ENCODE measurements at regions not wholly inside any gene's neighbourhood (a gene's known extent, or its start where the extent isn't known, plus 50 kb on each side); places are given as distances from the start of the nearest gene placed in this dataset.

- no peak for DNase-seq
- ATAC-seq (ENCODE audit: insufficient read depth, low read depth) = no peak
Measured at GRCh38 chr6:147722158-147722557, 213.7 kb downstream of the SAMD5 start.

GRCh38 chr6:147724454-147724853 is 216.0 kb downstream of the SAMD5 start:
- Histone ChIP-seq H2AFZ (ENCODE audit: low read depth, low read length) (no peak overlapping the region), H3K4me2 (ENCODE audit: insufficient read depth, low read length) (no peak overlapping the region), H3K4me3 (ENCODE audit: low read depth in 1 of 2, low read length in 2 of 2) (no peak overlapping the region), H3K9me3 (ENCODE audit: insufficient read depth, low read length, severe bottlenecking) (peaks cover 3% of the 10 kb centered on the region), H3K4me1 (ENCODE audit: insufficient read depth, low read length) (no peaks in the 10 kb centered on the region), H3K79me2 (ENCODE audit: insufficient read depth, low read length) (no peaks in the 10 kb centered on the region), H3K27me3 (ENCODE audit: insufficient read depth, low read length, poor library complexity) (no peaks in the 10 kb centered on the region), H3K9ac (ENCODE audit: low read depth, low read length) (no peak overlapping the region), H3K36me3 (ENCODE audit: insufficient read depth, low read length) (no peaks in the 10 kb centered on the region), H3K27ac (ENCODE audit: low read length) (no peak overlapping the region), H4K20me1 (ENCODE audit: insufficient read depth, low read length) (no peaks in the 10 kb centered on the region)
- TF ChIP-seq CTCF (IDR thresholded peaks at IDR 0.05; ENCODE audit: borderline replicate concordance, extremely low read depth, low read length, poor library complexity, severe bottlenecking) = no peak
- no peak for TF ChIP-seq EZH2 (IDR thresholded peaks at IDR 0.05; ENCODE audit: borderline replicate concordance, low read depth, low read length, severe bottlenecking)
- ATAC-seq (ENCODE audit: insufficient read depth, low read depth) = no peak
- DNase-seq = no peak

More at GRCh38 chr6:147722158-147722557, 213.7 kb downstream of the SAMD5 start:
- no peak overlapping the region for H3K4me2 ChIP-seq (ENCODE audit: insufficient read depth, low read length)
- H3K9me3 ChIP-seq (ENCODE audit: insufficient read depth, low read length, severe bottlenecking) = peaks cover 3% of the 10 kb centered on the region
- H2AFZ ChIP-seq (ENCODE audit: low read depth, low read length) = no peak overlapping the region
- H3K27ac ChIP-seq (ENCODE audit: low read length) = no peak overlapping the region
- H3K9ac ChIP-seq (ENCODE audit: low read depth, low read length) = no peak overlapping the region
- no peaks in the 10 kb centered on the region for H3K79me2 ChIP-seq (ENCODE audit: insufficient read depth, low read length)
- H3K4me3 ChIP-seq (ENCODE audit: low read depth in 1 of 2, low read length in 2 of 2) = no peak overlapping the region
- no peak for TF ChIP-seq CTCF (IDR thresholded peaks at IDR 0.05; ENCODE audit: borderline replicate concordance, extremely low read depth, low read length, poor library complexity, severe bottlenecking)
- no peak for TF ChIP-seq EZH2 (IDR thresholded peaks at IDR 0.05; ENCODE audit: borderline replicate concordance, low read depth, low read length, severe bottlenecking)
- no peaks in the 10 kb centered on the region for H3K4me1 ChIP-seq (ENCODE audit: insufficient read depth, low read length)
- no peaks in the 10 kb centered on the region for H3K36me3 ChIP-seq (ENCODE audit: insufficient read depth, low read length)
- H3K27me3 ChIP-seq (ENCODE audit: insufficient read depth, low read length, poor library complexity) = no peaks in the 10 kb centered on the region
- H4K20me1 ChIP-seq (ENCODE audit: insufficient read depth, low read length) = no peaks in the 10 kb centered on the region

- Histone ChIP-seq H3K9me3 (ENCODE audit: insufficient read depth, low read length, severe bottlenecking) (peaks cover 3% of the 10 kb centered on the region), H2AFZ (ENCODE audit: low read depth, low read length) (no peak overlapping the region), H3K36me3 (ENCODE audit: insufficient read depth, low read length) (no peaks in the 10 kb centered on the region), H3K4me2 (ENCODE audit: insufficient read depth, low read length) (no peak overlapping the region), H3K9ac (ENCODE audit: low read depth, low read length) (no peak overlapping the region), H3K4me3 (ENCODE audit: low read depth in 1 of 2, low read length in 2 of 2) (no peak overlapping the region), H3K27ac (ENCODE audit: low read length) (no peak overlapping the region), H4K20me1 (ENCODE audit: insufficient read depth, low read length) (no peaks in the 10 kb centered on the region), H3K27me3 (ENCODE audit: insufficient read depth, low read length, poor library complexity) (no peaks in the 10 kb centered on the region), H3K79me2 (ENCODE audit: insufficient read depth, low read length) (no peaks in the 10 kb centered on the region), H3K4me1 (ENCODE audit: insufficient read depth, low read length) (no peaks in the 10 kb centered on the region)
- ATAC-seq (ENCODE audit: insufficient read depth, low read depth) = no peak
- no peak for TF ChIP-seq CTCF (IDR thresholded peaks at IDR 0.05; ENCODE audit: borderline replicate concordance, extremely low read depth, low read length, poor library complexity, severe bottlenecking)
- no peak for TF ChIP-seq EZH2 (IDR thresholded peaks at IDR 0.05; ENCODE audit: borderline replicate concordance, low read depth, low read length, severe bottlenecking)
- no peak for DNase-seq
Measured at GRCh38 chr6:147726342-147726741, 217.9 kb downstream of the SAMD5 start.

GRCh38 chr6:147728903-147729302 is 220.4 kb downstream of the SAMD5 start:
- no peak overlapping the region for H3K9ac ChIP-seq (ENCODE audit: low read depth, low read length)
- no peaks in the 10 kb centered on the region for H3K9me3 ChIP-seq (ENCODE audit: insufficient read depth, low read length, severe bottlenecking)
- H3K27ac ChIP-seq (ENCODE audit: low read length) = no peak overlapping the region
- no peaks in the 10 kb centered on the region for H3K36me3 ChIP-seq (ENCODE audit: insufficient read depth, low read length)
- H4K20me1 ChIP-seq (ENCODE audit: insufficient read depth, low read length) = no peaks in the 10 kb centered on the region
- H3K79me2 ChIP-seq (ENCODE audit: insufficient read depth, low read length) = no peaks in the 10 kb centered on the region
- TF ChIP-seq CTCF (IDR thresholded peaks at IDR 0.05; ENCODE audit: borderline replicate concordance, extremely low read depth, low read length, poor library complexity, severe bottlenecking) (no peak), EZH2 (IDR thresholded peaks at IDR 0.05; ENCODE audit: borderline replicate concordance, low read depth, low read length, severe bottlenecking) (no peak)
- ATAC-seq (ENCODE audit: insufficient read depth, low read depth) = no peak
- H3K27me3 ChIP-seq (ENCODE audit: insufficient read depth, low read length, poor library complexity) = no peaks in the 10 kb centered on the region
- H3K4me1 ChIP-seq (ENCODE audit: insufficient read depth, low read length) = no peaks in the 10 kb centered on the region
- no peak for DNase-seq
- H3K4me3 ChIP-seq (ENCODE audit: low read depth in 1 of 2, low read length in 2 of 2) = no peak overlapping the region
- no peak overlapping the region for H2AFZ ChIP-seq (ENCODE audit: low read depth, low read length)
- H3K4me2 ChIP-seq (ENCODE audit: insufficient read depth, low read length) = no peak overlapping the region
